Right lung (tissue), 2 donors: ENCODE measurements at regions not wholly inside any gene's neighbourhood (a gene's known extent, or its start where the extent isn't known, plus 50 kb on each side); places are given as distances from the start of the nearest gene placed in this dataset.

ENCODE experiments used
- DNase-seq, 2 donors: peaks; one replicate each; pipeline ENCODE4 v3.0.0-alpha.2; 2013

- no peak for DNase-seq
Measured at GRCh38 chr22:27201741-27202140, 544.4 kb downstream of the MIAT start.

GRCh38 chr22:27203276-27203660 is 545.9 kb downstream of the MIAT start:
- DNase-seq: no peak

- DNase-seq: no peak
Measured at GRCh38 chr22:27204280-27204679, 546.9 kb downstream of the MIAT start.

- DNase-seq: no peak
Measured at GRCh38 chr22:27204817-27205216, 547.4 kb downstream of the MIAT start.

- DNase-seq: no peak
Measured at GRCh38 chr22:27205492-27206373, 548.3 kb downstream of the MIAT start.

- no peak for DNase-seq
Measured at GRCh38 chr22:27206374-27207133, 549.2 kb downstream of the MIAT start.

GRCh38 chr22:27207266-27207665 is 549.9 kb downstream of the MIAT start:
- DNase-seq: no peak

- no peak for DNase-seq
Measured at GRCh38 chr22:27207907-27208306, 550.5 kb downstream of the MIAT start.

- DNase-seq: no peak
Measured at GRCh38 chr22:27210111-27210730, 552.8 kb downstream of the MIAT start.

GRCh38 chr22:27212102-27212501 is 554.7 kb downstream of the MIAT start:
- DNase-seq: no peak

- peak; percentile 47 to 66 for DNase-seq
Measured at GRCh38 chr22:27212617-27213177, 555.3 kb downstream of the MIAT start.

GRCh38 chr22:27213294-27213693 is 555.9 kb downstream of the MIAT start:
- DNase-seq: no peak

- no peak for DNase-seq
Measured at GRCh38 chr22:27213766-27214581, 556.6 kb downstream of the MIAT start.

GRCh38 chr22:27214691-27215090 is 557.3 kb downstream of the MIAT start:
- no peak for DNase-seq

- DNase-seq: no peak
Measured at GRCh38 chr22:27215871-27216270, 558.5 kb downstream of the MIAT start.

- no peak for DNase-seq
Measured at GRCh38 chr22:27216444-27216843, 559.1 kb downstream of the MIAT start.

GRCh38 chr22:27217154-27217553 is 559.8 kb downstream of the MIAT start:
- no peak for DNase-seq

GRCh38 chr22:27218012-27218920 is 560.9 kb downstream of the MIAT start:
- DNase-seq: no peak

- DNase-seq: no peak
Measured at GRCh38 chr22:27219036-27219435, 561.6 kb downstream of the MIAT start.

GRCh38 chr22:27220339-27220738 is 563.0 kb downstream of the MIAT start:
- no peak for DNase-seq
